IMR-90 (cell line): ENCODE measurements at regions not wholly inside any gene's neighbourhood (a gene's known extent, or its start where the extent isn't known, plus 50 kb on each side); places are given as distances from the start of the nearest gene placed in this dataset.

Source experiments
- ATAC-seq: fragments of 200-7000 bp; cut with Tn5 transposase; 2 replicates; pipeline ENCODE4 v1.9.1; 2020; ENCODE audit warnings: low read depth, mild to moderate bottlenecking, moderate library complexity
- BruUV-seq: library from RNA; stranded (reverse); fragments of 400-500 nt; replicated peaks from 2 replicates; lab custom pipeline; 2021; lab: Mats Ljungman, UMichigan
- CTCF ChIA-PET: fragments of 300-600 bp; formaldehyde crosslinking; extraction: SDS; loops from one replicate; lab custom pipeline; 2021; ENCODE audit warnings: antibody characterized with exemption; lab: Yijun Ruan, JAX
- POLR2A ChIA-PET: fragments of 300-600 bp; sonication (Branson Sonifier 250); formaldehyde crosslinking; loops from one replicate; lab custom pipeline; 2022; ENCODE audit warnings: antibody characterized with exemption; ENCODE audit not compliant: unreplicated experiment; lab: Charles Lee
- DNase-seq: peaks from one replicate; pipeline ENCODE4 v3.0.0; 2013
- H2AFZ ChIP-seq: replicated peaks from 2 replicates; pipeline ENCODE3; 2013; ENCODE audit warnings: low read length, mild to moderate bottlenecking; ENCODE audit not compliant: poor library complexity
- H2AK5ac ChIP-seq: 2 replicates; pipeline ENCODE4 v1.6.1; 2013; ENCODE audit warnings: low read depth, low read length, inconsistent platforms
- H2AK9ac ChIP-seq: replicated peaks from 2 replicates; pipeline ENCODE3; 2013; ENCODE audit warnings: mild to moderate bottlenecking, low read depth, low read length, moderate library complexity; ENCODE audit not compliant: poor library complexity
- H2BK120ac ChIP-seq: 2 replicates; pipeline ENCODE4 v1.6.1; 2013; ENCODE audit warnings: low read depth, low read length, inconsistent platforms
- H2BK15ac ChIP-seq: 3 replicates; pipeline ENCODE4 v1.6.1; 2013; ENCODE audit warnings: low read depth, low read length, inconsistent platforms
- H2BK20ac ChIP-seq: 2 replicates; pipeline ENCODE4 v1.6.1; 2013; ENCODE audit warnings: low read depth, mild to moderate bottlenecking, inconsistent platforms, low read length, moderate library complexity
- H2BK5ac ChIP-seq: 2 replicates; pipeline ENCODE4 v1.6.1; 2013; ENCODE audit warnings: mild to moderate bottlenecking, low read depth, low read length, inconsistent platforms; ENCODE audit not compliant: poor library complexity, severe bottlenecking
- H3K14ac ChIP-seq: replicated peaks from 2 replicates; pipeline ENCODE4 v1.6.1; 2013; ENCODE audit warnings: low read depth, low read length, inconsistent platforms
- H3K18ac ChIP-seq: 2 replicates; pipeline ENCODE4 v1.6.1; 2013; ENCODE audit warnings: low read depth, low read length, control low read depth
- H3K23ac ChIP-seq: 2 replicates; pipeline ENCODE4 v1.6.1; 2013; ENCODE audit warnings: low read depth, low read length, inconsistent platforms
- H3K27ac ChIP-seq: 2 replicates; pipeline ENCODE4 v1.5.1; 2013; ENCODE audit warnings: mild to moderate bottlenecking, control low read depth, low read length; ENCODE audit not compliant: insufficient read depth
- H3K27me3 ChIP-seq: 2 replicates; pipeline ENCODE4 v1.6.1; 2013; ENCODE audit warnings: low read length; ENCODE audit not compliant: control insufficient read depth, insufficient read depth
- H3K36me3 ChIP-seq: 2 replicates; pipeline ENCODE4 v1.6.1; 2013; ENCODE audit warnings: low read length, mixed read lengths; ENCODE audit not compliant: control insufficient read depth, insufficient read depth
- H3K4ac ChIP-seq: 2 replicates; pipeline ENCODE4 v1.6.1; 2013; ENCODE audit warnings: low read depth, low read length, inconsistent platforms
- H3K4me1 ChIP-seq: 2 replicates; pipeline ENCODE4 v1.6.1; 2013; ENCODE audit warnings: low read length, mixed read lengths; ENCODE audit not compliant: control insufficient read depth, insufficient read depth
- H3K4me2 ChIP-seq: 2 replicates; pipeline ENCODE4 v1.6.1; 2013; ENCODE audit warnings: low read depth, mild to moderate bottlenecking, control low read depth, low read length, moderate library complexity
- H3K4me3 ChIP-seq: 2 replicates; pipeline ENCODE4 v1.5.1; 2013; ENCODE audit warnings: low read depth, mild to moderate bottlenecking, control low read depth, low read length, moderate library complexity; ENCODE audit not compliant: insufficient read depth
- H3K56ac ChIP-seq: 2 replicates; pipeline ENCODE4 v1.6.1; 2013; ENCODE audit warnings: low read length, inconsistent platforms; ENCODE audit not compliant: insufficient read depth; ENCODE audit errors: extremely low read depth
- H3K79me1 ChIP-seq, 2 experiments: 2 replicates each; pipeline ENCODE4 v1.6.1; 2013; ENCODE audit warnings: low read length in 2 of 2, inconsistent platforms in 1 of 2, low read depth in 1 of 2
- H3K9ac ChIP-seq: 2 replicates; pipeline ENCODE4 v1.6.1; 2013; ENCODE audit warnings: low read depth, low read length, control low read depth
- H3K9me1 ChIP-seq: 2 replicates; pipeline ENCODE4 v1.6.1; 2013; ENCODE audit warnings: low read length, inconsistent platforms; ENCODE audit not compliant: insufficient read depth
- H3K9me3 ChIP-seq: 2 replicates; pipeline ENCODE4 v1.6.1; 2013; ENCODE audit warnings: low read length; ENCODE audit not compliant: control insufficient read depth, insufficient read depth
- H4K20me1 ChIP-seq: 2 replicates; pipeline ENCODE4 v1.6.1; 2013; ENCODE audit warnings: low read length, inconsistent platforms; ENCODE audit not compliant: insufficient read depth
- H4K5ac ChIP-seq: 2 replicates; pipeline ENCODE4 v1.6.1; 2013; ENCODE audit warnings: mild to moderate bottlenecking, low read depth, low read length, control low read depth
- H4K8ac ChIP-seq, 2 experiments: 2 replicates each; pipeline ENCODE4 v1.6.1; 2013; ENCODE audit warnings: low read depth in 2 of 2, low read length in 2 of 2, control low read depth in 1 of 2, inconsistent platforms in 1 of 2
- H4K91ac ChIP-seq: 2 replicates; pipeline ENCODE4 v1.6.1; 2013; ENCODE audit warnings: low read depth, low read length, inconsistent platforms; ENCODE audit not compliant: insufficient read depth
- BHLHE40 ChIP-seq: fragments of 150-350 bp; IDR thresholded peaks from 2 replicates; pipeline ENCODE4 v1.6.1; 2016; ENCODE audit warnings: mild to moderate bottlenecking, low read depth, low read length
- CEBPB ChIP-seq: IDR thresholded peaks from 2 replicates; pipeline ENCODE4 v1.6.1; 2012; ENCODE audit warnings: low read depth, low read length, improper control_type of control experiment
- CHD1 ChIP-seq: IDR thresholded peaks from 2 replicates; pipeline ENCODE4 v1.6.1; 2012; ENCODE audit warnings: low read depth, low read length, improper control_type of control experiment
- CTCF ChIP-seq: conservative IDR thresholded peaks from 2 replicates; pipeline ENCODE4 v1.5.1; 2012; ENCODE audit warnings: mild to moderate bottlenecking, low read depth, low read length, improper control_type of control experiment
- FOS ChIP-seq: fragments of 150-350 bp; IDR thresholded peaks from 2 replicates; pipeline ENCODE4 v1.6.1; 2016; ENCODE audit warnings: low read depth, low read length
- MAFK ChIP-seq: IDR thresholded peaks from 2 replicates; pipeline ENCODE4 v1.6.1; 2012; ENCODE audit warnings: low read depth, low read length, improper control_type of control experiment
- MAZ ChIP-seq: IDR thresholded peaks from 2 replicates; pipeline ENCODE4 v1.6.1; 2012; ENCODE audit warnings: low read depth, mild to moderate bottlenecking, low read length, improper control_type of control experiment, moderate library complexity, borderline replicate concordance
- MXI1 ChIP-seq: IDR thresholded peaks from 2 replicates; pipeline ENCODE4 v1.6.1; 2012; ENCODE audit warnings: low read depth, mild to moderate bottlenecking, low read length, moderate library complexity, borderline replicate concordance
- NFE2L2 ChIP-seq: fragments of 150-350 bp; IDR thresholded peaks from 2 replicates; pipeline ENCODE4 v1.6.1; 2016; ENCODE audit warnings: low read depth, mild to moderate bottlenecking, low read length
- POLR2A ChIP-seq: IDR thresholded peaks from 2 replicates; pipeline ENCODE4 v1.6.1; 2012; ENCODE audit warnings: mild to moderate bottlenecking, low read depth, low read length
- RAD21 ChIP-seq: IDR thresholded peaks from 2 replicates; pipeline ENCODE4 v1.6.1; 2012; ENCODE audit warnings: low read length, improper control_type of control experiment
- RCOR1 ChIP-seq: IDR thresholded peaks from 2 replicates; pipeline ENCODE4 v1.6.1; 2012; ENCODE audit warnings: mild to moderate bottlenecking, low read length, improper control_type of control experiment; ENCODE audit not compliant: insufficient replicate concordance
- RFX5 ChIP-seq: IDR thresholded peaks from 2 replicates; pipeline ENCODE4 v1.8.0; 2012; ENCODE audit warnings: low read depth, mild to moderate bottlenecking, low read length, moderate library complexity
- SMC3 ChIP-seq: fragments of 150-350 bp; IDR thresholded peaks from 2 replicates; pipeline ENCODE4 v1.6.1; 2016; ENCODE audit warnings: low read depth, mild to moderate bottlenecking, antibody characterized with exemption, low read length, moderate library complexity
- USF2 ChIP-seq: fragments of 150-350 bp; IDR thresholded peaks from 2 replicates; pipeline ENCODE4 v1.6.1; 2017; ENCODE audit warnings: mild to moderate bottlenecking, antibody characterized with exemption, low read length, low read depth
- WGBS, 2 experiments: methylation state at CpG; one replicate each; pipeline versions ENCODE4 v1.1.5 to v1.1.7; 2013; ENCODE audit warnings: missing lambda C conversion rate in 2 of 2; ENCODE audit not compliant: insufficient read length in 1 of 2; ENCODE audit errors: extremely low coverage in 2 of 2; 5-methylcytosine and 5-hydroxymethylcytosine counted together
- dilution Hi-C: fragments of 300-500 bp; cut with HindIII; formaldehyde crosslinking; loops from one replicate; pipeline ENCODE4 v1.14.3; 2018; ENCODE audit warnings: low sequenced_read_pairs; ENCODE audit not compliant: unreplicated experiment
- in situ Hi-C: fragments of 300-500 bp; cut with MboI; formaldehyde crosslinking; loops from 3 replicates; pipeline ENCODE4 v1.14.3; 2019; ENCODE audit warnings: low sequenced_read_pairs, inconsistent platforms, mixed read lengths
- intact Hi-C: fragments of 100-400 bp; cut with micrococcal nuclease; formaldehyde crosslinking; loops from 2 replicates; pipeline ENCODE4 v1.10.0; 2022
- TF ChIP-seq, protein P1 (sequence below): fragments of 150-350 bp; IDR thresholded peaks from 2 replicates; pipeline ENCODE4 v1.6.1; 2016; ENCODE audit warnings: low read depth, mild to moderate bottlenecking, low read length, moderate library complexity, borderline replicate concordance

DNA sequence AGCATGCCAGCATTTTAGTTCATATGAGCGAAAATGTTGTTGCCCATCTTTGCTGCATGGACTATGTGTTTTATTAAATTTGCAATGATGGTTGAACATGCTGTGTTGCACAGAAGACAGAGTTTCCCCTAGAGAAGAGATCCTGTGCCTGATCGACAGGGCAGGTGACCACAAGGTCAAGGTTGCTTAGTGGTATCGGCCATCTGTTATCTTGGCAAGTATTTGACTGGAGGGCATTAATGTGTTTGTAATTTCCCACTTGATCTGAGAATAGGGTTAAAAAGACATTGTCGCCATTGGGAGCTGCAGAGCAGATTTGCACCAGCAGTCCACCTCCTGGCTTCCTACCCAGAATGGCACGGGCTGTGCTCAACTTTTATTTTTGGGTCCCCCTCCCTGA is 1523.6 kb upstream of the WWC1 start:
- H3K56ac ChIP-seq = no peak overlapping the region
- dilution Hi-C loops (no loop called here), in situ Hi-C loops (no loop called here), intact Hi-C loops (no loop called here)
- no peaks in the 10 kb centered on the region for H3K4me1 ChIP-seq
- H3K9me3 ChIP-seq = 0 out of 2 replicates have a peak, but pooled peaks cover 11% of the 10 kb centered on the region
- TF ChIP-seq RAD21 = no peak
- no peak for TF ChIP-seq NFE2L2
- no peak for TF ChIP-seq CHD1
- TF ChIP-seq MAZ = no peak
- no peak for TF ChIP-seq USF2
- TF ChIP-seq RCOR1 = no peak
- TF ChIP-seq CTCF = no peak
- no peak for TF ChIP-seq BHLHE40
- TF ChIP-seq MAFK = no peak
- TF ChIP-seq POLR2A = no peak
- TF ChIP-seq SMC3 = no peak
- no peak for TF ChIP-seq RFX5
- TF ChIP-seq CEBPB = no peak
- TF ChIP-seq, protein P1, sequence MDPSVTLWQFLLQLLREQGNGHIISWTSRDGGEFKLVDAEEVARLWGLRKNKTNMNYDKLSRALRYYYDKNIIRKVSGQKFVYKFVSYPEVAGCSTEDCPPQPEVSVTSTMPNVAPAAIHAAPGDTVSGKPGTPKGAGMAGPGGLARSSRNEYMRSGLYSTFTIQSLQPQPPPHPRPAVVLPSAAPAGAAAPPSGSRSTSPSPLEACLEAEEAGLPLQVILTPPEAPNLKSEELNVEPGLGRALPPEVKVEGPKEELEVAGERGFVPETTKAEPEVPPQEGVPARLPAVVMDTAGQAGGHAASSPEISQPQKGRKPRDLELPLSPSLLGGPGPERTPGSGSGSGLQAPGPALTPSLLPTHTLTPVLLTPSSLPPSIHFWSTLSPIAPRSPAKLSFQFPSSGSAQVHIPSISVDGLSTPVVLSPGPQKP = no peak
- TF ChIP-seq MXI1 = no peak
- no peak for TF ChIP-seq FOS
- no peak overlapping the region for H3K4me2 ChIP-seq
- no peak overlapping the region for H2BK120ac ChIP-seq
- H4K8ac ChIP-seq = no peak overlapping the region
- no peak overlapping the region for H3K14ac ChIP-seq
- BruUV-seq = no TSS peak
- H2AK5ac ChIP-seq = no peak overlapping the region
- DNase-seq (no peak), ATAC-seq (no peak)
- no peak overlapping the region for H3K27ac ChIP-seq
- WGBS, 2 experiments = no CpG with 5 or more reads among the region's 5 CpGs
- H4K5ac ChIP-seq = no peak overlapping the region
- no peaks in the 10 kb centered on the region for H3K36me3 ChIP-seq
- no peak overlapping the region for H3K4me3 ChIP-seq
- no peak overlapping the region for H3K23ac ChIP-seq
- H3K9me1 ChIP-seq = no peaks in the 10 kb centered on the region
- H2AFZ ChIP-seq = no peak overlapping the region
- ChIA-PET POLR2A (no interaction called here), CTCF (no interaction called here)
- no peaks in the 10 kb centered on the region for H3K79me1 ChIP-seq
- no peaks in the 10 kb centered on the region for H3K27me3 ChIP-seq
- no peak overlapping the region for H2AK9ac ChIP-seq
- no peak overlapping the region for H3K9ac ChIP-seq
- no peak overlapping the region for H2BK20ac ChIP-seq
- H3K18ac ChIP-seq = no peak overlapping the region
- no peak overlapping the region for H2BK5ac ChIP-seq
- no peaks in the 10 kb centered on the region for H4K20me1 ChIP-seq
- no peak overlapping the region for H3K4ac ChIP-seq
- H2BK15ac ChIP-seq = no peak overlapping the region
- H4K91ac ChIP-seq = no peak overlapping the region
